Mucosa of descending colon (tissue), 3 donors: ENCODE measurements at regions not wholly inside any gene's neighbourhood (a gene's known extent, or its start where the extent isn't known, plus 50 kb on each side); places are given as distances from the start of the nearest gene placed in this dataset.
"Not testable (repeated sequence)": the region's sequence is repeated elsewhere in the genome, so short reads cannot be mapped to it uniquely, and the experiment has no call there.

Experiments
- ATAC-seq: fragments of 200-7000 bp; cut with Tn5 transposase; one replicate; pipeline ENCODE4 v1.9.1; 2020; ENCODE audit warnings: mild to moderate bottlenecking, moderate library complexity
- DNase-seq, 3 donors: peaks; one replicate each; pipeline ENCODE4 v3.0.0-alpha.2; 2020
- H3K36me3 ChIP-seq: fragments of 200-600 bp; one replicate; pipeline ENCODE4 v1.8.0; 2021; ENCODE audit warnings: low read depth, mild to moderate bottlenecking
- H3K4me1 ChIP-seq: fragments of 200-600 bp; one replicate; pipeline ENCODE4 v1.8.0; 2021; ENCODE audit warnings: low read depth, mild to moderate bottlenecking
- H3K4me3 ChIP-seq: fragments of 200-600 bp; one replicate; pipeline ENCODE4 v1.8.0; 2021; ENCODE audit warnings: mild to moderate bottlenecking
- H3K9me3 ChIP-seq: fragments of 200-600 bp; one replicate; pipeline ENCODE4 v1.8.0; 2021; ENCODE audit warnings: mild to moderate bottlenecking
- intact Hi-C, 2 donors: fragments of 100-400 bp; cut with DNase I in 1 of 2; cut with micrococcal nuclease in 1 of 2; formaldehyde crosslinking; loops; one replicate each; pipeline versions ENCODE4 v1.11.0 to v1.11.1; 2022; cut with DNase I, micrococcal nuclease
- TF ChIP-seq, protein P1 (sequence below): fragments of 200-600 bp; IDR thresholded peaks from one replicate; pipeline ENCODE4 v1.8.0; 2022; ENCODE audit warnings: antibody characterized with exemption, mild to moderate bottlenecking
- donor health status: DM: no; HTN: no; CAD: no; lungs with moderate emphysema.
- donor health status: DM: no; HTN: no; CAD: no.
- donor health status: DM: no; HTN: yes; CAD: no.

DNA sequence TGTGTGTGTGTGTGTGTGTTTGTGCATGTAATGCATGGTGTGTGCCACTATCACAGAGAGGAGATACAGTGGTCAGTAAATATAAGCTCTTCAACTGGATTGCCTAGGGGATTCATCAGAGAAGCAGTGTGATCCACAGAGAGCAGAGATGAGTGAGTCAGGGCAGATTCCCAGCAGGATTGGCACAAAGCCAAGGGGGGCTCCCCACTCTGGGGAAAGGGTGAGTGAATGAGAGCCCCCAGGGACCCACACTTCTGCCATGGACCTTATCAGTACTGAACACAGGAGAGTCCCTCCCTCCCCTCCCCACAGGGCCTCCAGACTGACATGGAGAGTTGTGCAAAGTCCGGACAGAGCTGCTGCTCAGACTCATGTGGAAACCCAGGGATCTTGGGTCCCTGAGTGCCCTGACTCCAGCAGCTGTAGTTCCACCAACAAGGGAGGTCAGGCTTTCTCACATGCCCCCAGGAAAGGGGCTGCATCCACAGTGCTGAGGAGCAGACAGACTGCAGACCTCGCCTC lies 748.8 kb downstream of the NR4A2 start:
- DNase-seq: no peak
- no peaks in the 10 kb centered on the region for H3K9me3 ChIP-seq
- H3K36me3 ChIP-seq: no peaks in the 10 kb centered on the region
- no peak overlapping the region for H3K4me3 ChIP-seq
- no peaks in the 10 kb centered on the region for H3K4me1 ChIP-seq
- TF ChIP-seq, protein P1, sequence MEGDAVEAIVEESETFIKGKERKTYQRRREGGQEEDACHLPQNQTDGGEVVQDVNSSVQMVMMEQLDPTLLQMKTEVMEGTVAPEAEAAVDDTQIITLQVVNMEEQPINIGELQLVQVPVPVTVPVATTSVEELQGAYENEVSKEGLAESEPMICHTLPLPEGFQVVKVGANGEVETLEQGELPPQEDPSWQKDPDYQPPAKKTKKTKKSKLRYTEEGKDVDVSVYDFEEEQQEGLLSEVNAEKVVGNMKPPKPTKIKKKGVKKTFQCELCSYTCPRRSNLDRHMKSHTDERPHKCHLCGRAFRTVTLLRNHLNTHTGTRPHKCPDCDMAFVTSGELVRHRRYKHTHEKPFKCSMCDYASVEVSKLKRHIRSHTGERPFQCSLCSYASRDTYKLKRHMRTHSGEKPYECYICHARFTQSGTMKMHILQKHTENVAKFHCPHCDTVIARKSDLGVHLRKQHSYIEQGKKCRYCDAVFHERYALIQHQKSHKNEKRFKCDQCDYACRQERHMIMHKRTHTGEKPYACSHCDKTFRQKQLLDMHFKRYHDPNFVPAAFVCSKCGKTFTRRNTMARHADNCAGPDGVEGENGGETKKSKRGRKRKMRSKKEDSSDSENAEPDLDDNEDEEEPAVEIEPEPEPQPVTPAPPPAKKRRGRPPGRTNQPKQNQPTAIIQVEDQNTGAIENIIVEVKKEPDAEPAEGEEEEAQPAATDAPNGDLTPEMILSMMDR: no peak
- no peak for ATAC-seq
- intact Hi-C loops: no loop called here

DNA sequence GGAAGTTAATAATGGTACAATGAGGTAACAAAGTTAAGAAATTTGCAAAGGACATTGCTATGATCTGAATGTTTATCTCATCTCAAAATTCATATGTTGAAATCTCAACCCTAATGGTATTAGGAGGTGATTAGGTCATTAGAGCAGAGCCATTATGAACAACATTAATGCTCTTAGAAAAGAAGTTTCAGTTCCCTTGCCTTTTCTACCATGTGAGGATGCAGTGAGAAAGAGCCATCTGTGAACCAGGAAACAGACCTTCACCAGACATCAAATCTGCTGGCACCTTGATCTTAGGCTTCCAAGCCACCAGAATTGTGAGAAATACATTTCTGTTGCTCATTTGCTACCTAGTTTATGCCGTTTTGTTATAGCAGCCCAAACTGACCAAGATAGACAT lies 757.6 kb downstream of the NR4A2 start:
- Histone ChIP-seq H3K36me3 (no peaks in the 10 kb centered on the region), H3K4me3 (no peak overlapping the region), H3K4me1 (no peaks in the 10 kb centered on the region), H3K9me3 (no peaks in the 10 kb centered on the region)
- no peak for ATAC-seq
- TF ChIP-seq, protein P1: no peak
- intact Hi-C loops: no loop called here
- no peak for DNase-seq

DNA sequence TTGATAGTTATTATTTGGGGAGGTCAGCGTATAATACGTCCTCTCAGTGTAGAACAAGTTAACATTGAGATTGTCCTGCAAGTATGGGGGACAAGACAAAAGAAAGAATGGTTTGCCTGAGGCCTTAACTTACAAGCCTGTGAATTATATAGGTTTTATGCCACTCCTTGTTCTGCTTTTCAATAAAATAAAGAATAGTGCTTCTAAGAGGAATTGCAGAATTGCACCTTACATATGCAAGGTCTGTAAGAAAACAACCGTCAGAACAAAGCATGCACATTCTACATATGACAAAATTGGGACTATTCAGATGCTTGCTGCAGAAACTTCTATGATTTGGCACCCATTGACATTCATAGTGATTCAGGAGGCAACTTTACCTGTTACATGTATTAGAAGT lies 785.0 kb downstream of the NR4A2 start:
- ATAC-seq (no peak), DNase-seq (no peak)
- Histone ChIP-seq H3K36me3 (no peaks in the 10 kb centered on the region), H3K4me1 (no peaks in the 10 kb centered on the region), H3K4me3 (no peak overlapping the region), H3K9me3 (no peaks in the 10 kb centered on the region)
- intact Hi-C loops: no loop called here
- TF ChIP-seq, protein P1: no peak

DNA sequence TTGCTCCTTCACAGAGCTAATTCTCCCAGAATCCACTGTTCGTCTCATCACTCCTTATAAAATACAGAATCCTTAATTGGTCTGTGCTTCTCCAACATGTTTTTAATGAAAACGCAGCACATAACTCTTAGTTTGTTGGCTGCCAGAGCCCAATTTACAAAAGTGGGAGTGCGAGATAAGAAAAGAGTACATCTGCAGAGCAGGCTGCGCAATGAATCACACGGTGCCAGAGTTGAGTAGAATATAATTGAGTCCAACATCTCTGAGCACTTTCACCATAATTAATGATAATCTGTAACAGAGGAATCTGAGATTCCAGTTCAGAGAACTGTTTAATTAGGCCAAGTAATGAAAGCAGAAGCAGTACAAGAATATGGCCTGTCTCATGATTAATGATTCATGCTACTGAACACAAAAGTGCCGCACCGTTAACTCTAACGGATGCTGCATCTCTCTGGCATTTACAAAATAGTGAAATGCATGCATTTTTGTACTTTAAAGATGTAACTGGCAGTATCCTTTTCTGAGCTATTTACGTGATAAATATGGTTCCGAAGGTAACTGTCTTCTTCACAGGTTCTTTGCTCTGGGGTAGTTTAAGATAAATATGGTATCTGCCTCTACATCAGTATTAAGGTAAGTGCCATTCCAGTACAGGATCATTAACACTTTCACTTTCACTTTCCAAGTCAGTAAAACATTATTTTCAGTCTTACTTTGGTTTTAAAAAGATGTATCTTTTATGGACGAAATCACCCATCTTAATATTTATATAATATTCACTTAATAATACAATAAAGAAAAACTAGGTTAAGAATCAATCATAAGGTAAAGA lies 785.6 kb downstream of the NR4A2 start:
- intact Hi-C loops: no loop called here
- no peaks in the 10 kb centered on the region for H3K9me3 ChIP-seq
- DNase-seq (no peak), ATAC-seq (no peak)
- no peak overlapping the region for H3K4me3 ChIP-seq
- H3K36me3 ChIP-seq: no peaks in the 10 kb centered on the region
- no peaks in the 10 kb centered on the region for H3K4me1 ChIP-seq
- TF ChIP-seq, protein P1: no peak

DNA sequence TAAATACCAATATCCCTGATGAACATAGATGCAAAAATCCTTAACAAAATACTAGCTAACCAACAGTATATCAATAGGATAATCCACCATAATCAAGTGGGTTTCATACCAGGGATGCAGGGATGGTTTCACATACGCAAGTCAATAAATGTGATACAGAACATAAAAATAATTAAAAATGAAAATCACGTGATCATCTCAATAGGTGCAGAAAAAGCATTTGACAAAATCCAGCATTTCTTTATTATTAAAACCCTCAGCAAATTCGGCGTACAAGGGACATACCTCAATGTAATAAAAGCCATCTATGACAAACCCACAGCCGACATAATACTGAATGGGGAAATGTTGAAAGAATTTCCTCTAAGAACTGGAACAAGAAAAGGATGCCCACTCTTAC lies 793.5 kb downstream of the NR4A2 start:
- H3K4me3 ChIP-seq, intact Hi-C loops, H3K4me1 ChIP-seq, H3K9me3 ChIP-seq, H3K36me3 ChIP-seq, DNase-seq, ATAC-seq: not testable (repeated sequence)

DNA sequence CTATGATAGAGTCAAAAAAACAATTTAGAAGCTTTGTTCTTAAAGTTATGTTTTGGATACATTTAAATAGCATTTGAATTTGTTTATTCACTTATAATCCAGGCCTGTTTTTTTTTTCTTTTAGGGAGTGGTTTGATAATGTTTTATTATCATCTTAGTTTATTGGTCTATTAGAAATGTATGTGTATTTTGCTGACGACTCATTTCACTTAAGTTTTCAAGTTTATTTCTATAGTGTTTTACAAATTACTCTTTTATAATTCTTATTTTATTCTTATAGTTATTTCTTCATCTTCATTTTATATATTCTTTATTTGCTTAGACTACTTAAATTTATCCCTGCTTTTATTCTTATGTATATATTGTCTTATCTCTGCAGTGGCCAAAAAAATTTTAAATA lies 804.5 kb downstream of the NR4A2 start:
- TF ChIP-seq, protein P1: no peak
- DNase-seq (no peak), ATAC-seq (no peak)
- intact Hi-C loops: no loop called here
- no peaks in the 10 kb centered on the region for H3K9me3 ChIP-seq
- H3K36me3 ChIP-seq: no peaks in the 10 kb centered on the region
- no peaks in the 10 kb centered on the region for H3K4me1 ChIP-seq
- no peak overlapping the region for H3K4me3 ChIP-seq
